ENCODE measurements at regions not wholly inside any gene's neighbourhood (a gene's known extent, or its start where the extent isn't known, plus 50 kb on each side); places are given as distances from the start of the nearest gene placed in this dataset.
"Not testable (repeated sequence)": the region's sequence is repeated elsewhere in the genome, so short reads cannot be mapped to it uniquely, and the experiment has no call there.

DNA sequence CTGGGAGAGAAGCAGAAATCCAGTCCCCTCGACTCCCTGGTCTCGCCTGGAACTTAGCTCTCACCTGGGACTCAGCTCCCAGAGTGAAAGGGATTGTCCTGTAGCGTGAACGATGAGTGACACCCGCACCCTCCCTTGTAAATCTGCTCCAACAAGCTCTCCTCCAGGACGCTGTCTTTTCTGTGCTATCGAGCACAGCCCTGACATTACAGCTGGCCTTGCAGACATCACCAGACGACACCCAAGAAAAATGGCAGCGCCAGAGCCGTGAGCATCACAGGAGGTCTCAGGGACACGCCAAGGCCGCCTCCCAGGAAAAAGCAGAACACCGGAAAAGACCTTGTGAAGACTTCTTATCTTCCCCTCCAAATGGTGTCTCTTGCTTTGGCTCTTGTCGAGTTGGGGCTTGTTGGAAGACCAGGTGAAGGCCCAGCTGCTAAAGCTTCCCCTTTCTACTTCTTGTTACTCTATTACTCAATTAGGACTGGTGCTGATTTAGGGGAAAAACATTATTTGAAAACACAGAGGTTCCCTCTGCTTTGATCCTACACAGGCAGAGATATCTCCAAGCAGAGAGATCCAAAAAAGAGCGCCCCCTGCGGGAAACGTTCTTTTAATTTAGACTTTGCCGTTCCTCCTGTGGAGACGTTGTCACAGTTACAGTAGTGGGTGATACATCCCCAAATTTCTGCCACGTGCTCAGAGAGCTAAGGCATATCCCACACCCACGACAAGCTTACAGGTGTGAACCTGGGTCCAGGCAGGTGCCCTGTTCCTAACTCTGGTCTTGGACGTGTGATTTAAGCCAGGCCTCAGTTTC is 127.2 kb downstream of the ATP6V0E2 start:
- not testable (repeated sequence) for H3K27me3 ChIP-seq; H3K36me3 ChIP-seq; H3K27ac ChIP-seq; H3K4me1 ChIP-seq; DNase-seq (ENCODE audit: low spot score in 2 of 2); H3K9me3 ChIP-seq; H3K4me3 ChIP-seq
- TF ChIP-seq CTCF (IDR thresholded peaks at IDR 0.05), result peak in 1 of 5 experiments; percentile 14
- WGBS, 2 donors, result 31 to 48% methylated on average over 10 to 18 of the region's 22 CpGs

DNA sequence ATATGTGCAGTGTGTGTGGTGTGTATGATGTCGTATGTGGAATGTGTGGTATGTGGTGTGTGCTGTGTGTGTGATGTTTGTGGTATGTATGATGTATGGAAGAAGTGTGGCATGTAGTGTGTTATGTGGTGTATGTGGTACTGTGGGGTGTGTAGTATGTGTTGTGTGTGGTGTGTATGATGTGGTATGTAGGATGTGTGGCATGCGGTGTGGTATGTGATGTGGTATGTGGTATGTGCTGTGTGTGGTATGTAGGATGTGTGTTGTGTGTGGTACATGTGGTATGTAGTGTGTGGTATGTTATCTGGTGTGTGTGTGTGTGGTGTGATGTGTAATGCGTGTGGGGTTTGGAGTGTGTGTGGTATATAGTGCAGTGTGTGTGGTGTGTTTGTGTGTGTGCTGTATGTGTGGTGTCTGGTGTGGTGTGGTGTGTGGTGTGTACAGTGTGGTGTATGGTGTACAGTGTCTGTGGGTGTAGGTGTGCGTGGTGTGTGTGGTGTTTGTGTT is 129.6 kb downstream of the ATP6V0E2 start:
- TF ChIP-seq CTCF (IDR thresholded peaks at IDR 0.05) (no peak), EP300 (IDR thresholded peaks at IDR 0.05) (no peak), POLR2A (IDR thresholded peaks at IDR 0.05) (no peak)
- WGBS, 2 donors, result 57 to 70% methylated on average over 4 of the region's 4 CpGs
- H3K27me3 ChIP-seq, result peaks cover 0 to 6% of the 10 kb centered on the region in 2 donors
- no peak overlapping the region for H3K4me3 ChIP-seq
- H3K9me3 ChIP-seq, result no peaks in the 10 kb centered on the region
- no peaks in the 10 kb centered on the region for H3K36me3 ChIP-seq
- H3K27ac ChIP-seq, result no peak overlapping the region
- no peaks in the 10 kb centered on the region for H3K4me1 ChIP-seq
- DNase-seq (ENCODE audit: low spot score in 2 of 2), result no peak

- H3K27me3 ChIP-seq; H3K4me1 ChIP-seq; H3K36me3 ChIP-seq; H3K9me3 ChIP-seq; H3K27ac ChIP-seq; H3K4me3 ChIP-seq; DNase-seq (ENCODE audit: low spot score in 2 of 2): not testable (repeated sequence)
- whole genome bisulfite sequencing, 2 donors, result 90 to 97% methylated on average over 2 of the region's 2 CpGs
These were observed 130.2 kb downstream of the ATP6V0E2 start for GRCh38 chr7:150003973-150004372.

- 90 to 97% methylated on average over 4 of the region's 4 CpGs for WGBS, 2 donors
- not testable (repeated sequence) for DNase-seq (ENCODE audit: low spot score in 2 of 2); H3K36me3 ChIP-seq; H3K9me3 ChIP-seq; H3K4me3 ChIP-seq; H3K27me3 ChIP-seq; H3K27ac ChIP-seq; H3K4me1 ChIP-seq
These were observed 131.1 kb downstream of the ATP6V0E2 start for GRCh38 chr7:150004843-150005242.

DNA sequence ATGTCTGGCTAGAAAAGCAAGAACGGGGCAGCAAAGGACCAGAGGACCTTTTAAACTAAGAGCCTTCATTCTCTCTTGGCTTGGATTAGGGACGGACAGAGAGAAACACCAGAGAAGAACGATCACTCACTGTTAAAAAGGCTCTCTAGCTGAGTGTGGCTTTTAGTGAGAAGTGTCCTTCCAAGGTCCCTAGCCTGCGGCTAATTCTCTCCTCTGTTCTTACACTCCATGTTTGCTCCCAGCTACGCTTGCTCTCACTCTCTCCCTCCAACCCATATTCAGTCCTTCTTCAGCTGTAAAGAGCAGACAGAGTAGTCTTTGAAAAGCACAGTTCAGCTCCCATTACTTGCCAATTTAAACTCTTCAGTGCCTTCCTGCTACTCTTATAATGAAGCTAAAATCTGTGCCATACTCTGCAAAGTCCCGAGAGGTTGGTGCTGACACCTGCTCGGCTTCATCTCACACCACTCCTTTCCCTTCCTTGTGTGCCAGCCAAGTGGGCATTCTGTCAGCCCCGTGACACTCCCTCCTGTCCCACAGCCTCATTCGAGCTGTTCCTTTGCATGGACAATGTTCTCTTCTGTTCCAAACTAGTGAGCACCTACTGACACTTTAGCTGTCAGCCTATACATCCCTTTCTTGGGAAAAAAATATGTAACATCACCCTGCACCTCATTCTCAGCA is 136.0 kb downstream of the ATP6V0E2 start:
- 81 to 84% methylated on average over 6 of the region's 9 CpGs for WGBS, 2 donors
- not testable (repeated sequence) for H3K27me3 ChIP-seq; H3K4me1 ChIP-seq; H3K36me3 ChIP-seq; H3K4me3 ChIP-seq; DNase-seq (ENCODE audit: low spot score in 2 of 2); H3K9me3 ChIP-seq; H3K27ac ChIP-seq

DNA sequence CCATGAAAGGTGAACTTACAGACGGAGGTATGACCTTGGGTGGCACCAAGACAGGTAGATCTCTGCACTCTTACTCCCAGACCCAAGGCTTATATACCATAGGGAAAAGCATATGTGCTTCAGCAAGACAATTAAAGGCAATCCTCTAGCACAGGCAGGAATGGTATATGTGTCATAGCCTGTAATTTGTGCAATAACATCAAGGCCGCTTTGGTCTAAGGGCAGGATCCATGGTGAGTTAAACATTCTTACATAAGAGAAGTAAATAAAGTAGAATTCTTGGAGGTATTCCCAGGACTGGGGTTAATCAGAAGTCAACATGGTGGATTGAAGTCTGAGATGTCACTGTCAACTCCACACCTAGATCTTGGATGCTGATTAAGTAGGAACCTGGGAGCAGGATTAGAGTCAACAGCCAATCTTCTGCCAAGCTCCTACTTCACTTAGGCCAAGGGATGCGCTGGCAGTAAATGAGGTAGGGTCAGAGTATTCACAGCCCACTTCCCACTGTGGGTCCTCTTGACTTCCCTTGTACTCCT is 143.0 kb downstream of the ATP6V0E2 start:
- not testable (repeated sequence) for H3K36me3 ChIP-seq; H3K4me1 ChIP-seq; H3K4me3 ChIP-seq; H3K9me3 ChIP-seq; DNase-seq (ENCODE audit: low spot score in 2 of 2); H3K27me3 ChIP-seq; H3K27ac ChIP-seq
- WGBS, 2 donors, result 86 to 96% methylated on average over 3 of the region's 3 CpGs

DNA sequence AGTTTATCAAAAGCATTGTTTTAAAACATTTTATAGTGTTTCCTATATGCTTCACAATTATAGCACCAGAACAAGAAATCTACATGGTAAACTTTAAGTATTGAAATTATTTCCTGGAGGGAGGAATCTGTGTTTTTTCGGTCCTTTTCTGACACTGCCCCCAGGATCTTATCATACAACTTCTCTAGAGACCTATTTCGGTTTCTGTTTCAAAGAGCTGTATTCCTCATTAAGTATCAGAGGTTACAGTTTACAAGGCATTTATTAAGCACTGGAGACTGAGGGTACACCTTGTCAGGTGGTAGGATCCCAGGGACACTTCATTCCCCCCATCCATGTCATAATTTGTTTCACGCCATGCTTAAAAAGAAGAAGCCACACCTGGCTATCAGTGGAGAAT is 146.4 kb downstream of the ATP6V0E2 start:
- H3K27ac ChIP-seq; H3K4me1 ChIP-seq; DNase-seq (ENCODE audit: low spot score in 2 of 2); H3K27me3 ChIP-seq; H3K36me3 ChIP-seq; H3K9me3 ChIP-seq; H3K4me3 ChIP-seq: not testable (repeated sequence)
- 86 to 89% methylated on average over 3 of the region's 3 CpGs for WGBS, 2 donors

DNA sequence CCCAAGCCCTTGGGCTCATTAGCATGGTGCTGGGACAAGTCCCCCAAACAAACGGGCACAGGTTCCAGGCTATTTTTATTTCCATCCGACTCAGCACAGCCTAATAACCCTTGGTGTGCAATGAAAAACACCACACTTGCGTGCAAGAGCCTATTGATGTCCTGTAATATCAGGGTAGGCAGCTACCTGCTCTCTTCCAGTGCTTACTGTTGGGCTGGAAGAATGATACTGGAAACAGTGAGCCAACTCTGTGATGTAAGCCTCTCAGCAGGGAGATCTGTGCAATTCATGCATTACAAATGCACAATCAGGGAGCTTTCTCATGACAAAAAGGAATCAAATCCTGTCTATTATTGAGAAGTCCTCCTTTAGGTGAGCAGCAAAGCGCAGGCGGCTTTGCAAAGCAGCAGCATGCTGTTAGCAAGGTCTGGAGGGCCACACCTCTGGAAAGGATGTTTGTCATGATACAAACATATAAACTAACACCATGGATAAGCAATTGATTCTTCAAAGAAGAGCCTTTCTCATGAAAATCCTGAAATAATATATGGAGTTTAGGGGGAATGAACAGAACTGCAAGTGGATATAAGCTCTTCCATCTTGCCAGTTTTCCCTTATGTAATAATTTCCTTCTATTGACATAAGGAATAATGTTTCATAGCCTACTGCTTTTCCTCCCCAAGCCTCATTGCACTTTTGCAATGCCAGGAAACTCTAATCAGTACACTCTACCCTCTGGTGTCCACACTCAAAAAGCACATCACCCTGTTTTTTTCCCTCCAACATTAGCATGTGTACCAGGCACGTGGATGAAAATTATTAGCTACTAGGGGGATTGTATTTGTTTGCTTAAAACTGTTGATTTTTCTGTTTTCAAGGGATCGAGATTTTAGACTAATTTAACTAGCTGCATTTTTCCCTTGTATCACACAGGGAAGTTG is 151.1 kb downstream of the ATP6V0E2 start:
- H3K4me3 ChIP-seq; H3K4me1 ChIP-seq; H3K27me3 ChIP-seq; H3K36me3 ChIP-seq; H3K9me3 ChIP-seq; H3K27ac ChIP-seq; DNase-seq (ENCODE audit: low spot score in 2 of 2): not testable (repeated sequence)
- 83 to 84% methylated on average over 4 to 5 of the region's 7 CpGs for WGBS, 2 donors

GRCh38 chr7:150025802-150026201 is 152.0 kb downstream of the ATP6V0E2 start:
- not testable (repeated sequence) for H3K27me3 ChIP-seq; H3K27ac ChIP-seq; H3K4me3 ChIP-seq; H3K4me1 ChIP-seq; H3K9me3 ChIP-seq; DNase-seq (ENCODE audit: low spot score in 2 of 2); H3K36me3 ChIP-seq
- WGBS, 2 donors, result 34 to 64% methylated on average over 7 of the region's 7 CpGs

DNA sequence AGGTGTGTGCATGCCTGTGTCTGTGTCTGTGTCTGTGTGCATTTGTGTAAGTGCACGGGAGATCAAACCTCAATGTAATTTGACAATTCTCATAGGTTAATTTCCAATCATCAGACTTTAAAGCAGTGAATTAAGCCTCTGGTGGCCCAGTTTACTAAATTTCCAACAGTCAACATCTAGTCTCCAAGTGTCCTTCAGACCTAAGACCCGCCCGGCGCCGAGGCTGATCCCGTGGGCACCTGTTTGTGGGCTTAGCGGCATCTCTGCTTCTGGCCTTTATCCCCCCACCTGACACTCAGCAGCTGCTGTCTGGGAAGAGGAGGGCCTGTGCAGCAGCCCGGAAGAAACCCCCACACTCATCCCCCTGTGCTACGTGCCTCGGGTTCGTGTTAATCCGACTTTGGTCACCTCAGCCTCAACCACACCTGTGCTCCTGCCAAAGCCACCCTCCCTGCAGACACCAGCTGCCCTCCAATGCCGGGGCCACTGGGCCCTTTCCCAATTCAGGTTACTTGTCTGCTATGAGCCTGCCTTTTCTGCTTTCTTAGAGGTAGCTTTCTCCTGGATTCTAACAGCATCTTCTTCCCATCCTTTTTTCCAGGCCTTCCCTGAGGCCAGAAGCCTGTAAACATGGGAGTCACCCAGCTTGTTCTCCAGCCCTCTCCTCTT is 154.7 kb downstream of the ATP6V0E2 start:
- DNase-seq (ENCODE audit: low spot score in 2 of 2); H3K9me3 ChIP-seq; H3K36me3 ChIP-seq; H3K4me1 ChIP-seq; H3K27me3 ChIP-seq; H3K27ac ChIP-seq; H3K4me3 ChIP-seq: not testable (repeated sequence)
- 72 to 76% methylated on average over 9 to 12 of the region's 13 CpGs for WGBS, 2 donors
